GM23338 (cell line): ENCODE measurements at regions not wholly inside any gene's neighbourhood (a gene's known extent, or its start where the extent isn't known, plus 50 kb on each side); places are given as distances from the start of the nearest gene placed in this dataset.

Experiments used
- ATAC-seq: fragments of 200-7000 bp; cut with Tn5 transposase; 3 replicates; pipeline ENCODE4 v1.9.1; 2020
- DNase-seq: peaks from one replicate; pipeline ENCODE4 v3.0.0-alpha.2; 2015; ENCODE audit warnings: low spot score
- H2AFZ ChIP-seq: fragments of 200-600 bp; sonication (generic); 2 replicates; pipeline ENCODE4 v1.8.0; 2016; ENCODE audit warnings: antibody characterized with exemption, mild to moderate bottlenecking, moderate library complexity
- H3F3A ChIP-seq: fragments of 200-600 bp; sonication (generic); replicated peaks from 2 replicates; pipeline ENCODE4 v1.8.0; 2017; ENCODE audit warnings: antibody characterized with exemption, mixed run types, low read depth
- H3K27ac ChIP-seq: fragments of 200-600 bp; sonication (generic); 2 replicates; pipeline ENCODE4 v1.6.1; 2016; ENCODE audit warnings: low read depth
- H3K27me3 ChIP-seq: fragments of 200-600 bp; sonication (generic); 2 replicates; pipeline ENCODE4 v1.8.0; 2016; ENCODE audit warnings: mild to moderate bottlenecking, mixed run types, moderate library complexity; ENCODE audit not compliant: insufficient read depth
- H3K36me3 ChIP-seq: fragments of 200-600 bp; sonication (generic); 2 replicates; pipeline ENCODE4 v1.8.0; 2016; ENCODE audit warnings: mild to moderate bottlenecking; ENCODE audit not compliant: insufficient read depth
- H3K4me1 ChIP-seq: fragments of 200-600 bp; sonication (generic); 2 replicates; pipeline ENCODE4 v1.8.0; 2016; ENCODE audit warnings: mild to moderate bottlenecking, moderate library complexity; ENCODE audit not compliant: insufficient read depth
- H3K4me2 ChIP-seq: fragments of 200-600 bp; sonication (generic); 2 replicates; pipeline ENCODE4 v1.7.1; 2017; ENCODE audit warnings: mixed run types
- H3K4me3 ChIP-seq: fragments of 200-600 bp; sonication (generic); 2 replicates; pipeline ENCODE4 v1.6.1; 2016; ENCODE audit warnings: mixed run types
- H3K79me2 ChIP-seq: fragments of 200-600 bp; sonication (generic); replicated peaks from 2 replicates; pipeline ENCODE4 v1.8.0; 2017; ENCODE audit warnings: mild to moderate bottlenecking; ENCODE audit not compliant: insufficient read depth
- H3K9me2 ChIP-seq: fragments of 200-600 bp; sonication (generic); 2 replicates; pipeline ENCODE4 v1.8.0; 2017; ENCODE audit not compliant: insufficient read depth
- H4K20me1 ChIP-seq: fragments of 200-600 bp; sonication (generic); replicated peaks from 2 replicates; pipeline ENCODE4 v1.8.0; 2017; ENCODE audit warnings: mild to moderate bottlenecking; ENCODE audit not compliant: insufficient read depth
- H3K27ac Mint-ChIP-seq: 2 replicates; pipeline ENCODE4 v1.8.0; 2020; ENCODE audit warnings: inconsistent platforms, mild to moderate bottlenecking, moderate library complexity, mixed read lengths
- H3K27me3 Mint-ChIP-seq: 3 replicates; pipeline ENCODE4 v1.8.0; 2022; ENCODE audit warnings: low read depth, mild to moderate bottlenecking, moderate library complexity, mixed read lengths, inconsistent platforms; ENCODE audit not compliant: insufficient read depth, poor library complexity
- H3K36me3 Mint-ChIP-seq: 3 replicates; pipeline ENCODE4 v1.8.0; 2021; ENCODE audit warnings: low read depth, mild to moderate bottlenecking, inconsistent platforms, moderate library complexity, mixed read lengths
- H3K4me1 Mint-ChIP-seq: 3 replicates; pipeline ENCODE4 v1.8.0; 2020; ENCODE audit warnings: mild to moderate bottlenecking, inconsistent platforms, mixed read lengths
- H3K4me3 Mint-ChIP-seq: 3 replicates; pipeline ENCODE4 v1.8.0; 2021; ENCODE audit warnings: moderate library complexity, mild to moderate bottlenecking, inconsistent platforms, mixed read lengths
- H3K9me3 Mint-ChIP-seq: 3 replicates; pipeline ENCODE4 v1.8.0; 2020; ENCODE audit warnings: moderate library complexity, mild to moderate bottlenecking, inconsistent platforms, mixed read lengths
- CREB1 ChIP-seq: fragments of 250-450 bp; sonication (Bioruptor Pico); IDR thresholded peaks from 2 replicates; pipeline ENCODE4 v1.5.0; 2020; ENCODE audit warnings: low read depth, mild to moderate bottlenecking, moderate library complexity
- CTCF ChIP-seq, 2 experiments: fragments of 200-600 bp in 1 of 2; sonication (generic) in 1 of 2; conservative IDR thresholded peaks; 2 replicates each; pipeline versions ENCODE4 v1.5.1 to v1.6.1; 2016 to 2017; ENCODE audit warnings: antibody characterized with exemption in 2 of 2, low read depth in 2 of 2, mild to moderate bottlenecking in 2 of 2, moderate library complexity in 1 of 2
- ETS1 ChIP-seq: IDR thresholded peaks from 2 replicates; pipeline ENCODE4 v1.6.1; 2016; ENCODE audit warnings: antibody characterized with exemption
- EZH2 ChIP-seq: fragments of 200-600 bp; sonication (generic); IDR thresholded peaks from one replicate; pipeline ENCODE4 v1.8.0; 2017; ENCODE audit warnings: antibody characterized with exemption, mild to moderate bottlenecking, low read depth; ENCODE audit not compliant: unreplicated experiment
- EZH2phosphoT487 ChIP-seq: fragments of 200-600 bp; sonication (generic); IDR thresholded peaks from one replicate; pipeline ENCODE4 v1.8.1; 2018; ENCODE audit warnings: antibody characterized with exemption; ENCODE audit not compliant: unreplicated experiment
- JUNB ChIP-seq: IDR thresholded peaks from one replicate; pipeline ENCODE4 v1.6.1; 2016; ENCODE audit warnings: antibody characterized with exemption; ENCODE audit not compliant: unreplicated experiment
- NANOG ChIP-seq: IDR thresholded peaks from 2 replicates; pipeline ENCODE4 v1.6.1; 2016; ENCODE audit warnings: antibody characterized with exemption, borderline replicate concordance
- POLR2AphosphoS5 ChIP-seq: IDR thresholded peaks from 2 replicates; pipeline ENCODE4 v1.6.1; 2016; ENCODE audit warnings: antibody characterized with exemption, low read depth
- REST ChIP-seq: IDR thresholded peaks from one replicate; pipeline ENCODE4 v1.6.1; 2018; ENCODE audit warnings: antibody characterized with exemption; ENCODE audit not compliant: unreplicated experiment
- STAT1 ChIP-seq: IDR thresholded peaks from one replicate; pipeline ENCODE4 v1.6.1; 2016; ENCODE audit warnings: antibody characterized with exemption; ENCODE audit not compliant: unreplicated experiment
- ZNF114 ChIP-seq: fragments of 250-450 bp; sonication (Bioruptor Pico); IDR thresholded peaks from 2 replicates; pipeline ENCODE4 v1.5.0; 2020; ENCODE audit warnings: mild to moderate bottlenecking, moderate library complexity

GRCh38 chr6:140731741-140732140 is 1357.3 kb upstream of the CITED2 start (continued):
- TF ChIP-seq REST: no peak
- no peak for TF ChIP-seq ETS1
- no peak for TF ChIP-seq CREB1 (CRISPR knock-in tag)
- TF ChIP-seq CTCF (conservative IDR thresholded peaks at IDR 0.05; ENCODE audit: low read depth in 2 of 2): no peak
- no peak for TF ChIP-seq NANOG

GRCh38 chr6:140729521-140729920 is 1355.1 kb upstream of the CITED2 start:
- no peak overlapping the region for H2AFZ ChIP-seq
- no peaks in the 10 kb centered on the region for H4K20me1 ChIP-seq
- DNase-seq: no peak
- H3K4me1 Mint-ChIP-seq: no peaks in the 10 kb centered on the region
- H3K4me3 ChIP-seq: no peak overlapping the region
- H3K36me3 ChIP-seq: no peaks in the 10 kb centered on the region
- no peaks in the 10 kb centered on the region for H3K4me1 ChIP-seq
- H3K27me3 Mint-ChIP-seq: peaks cover 3% of the 10 kb centered on the region
- 0 out of 2 replicates have a peak, but pooled peaks cover 4% of the 10 kb centered on the region for H3K9me2 ChIP-seq
- H3K4me2 ChIP-seq: no peak overlapping the region
- H3K27ac Mint-ChIP-seq: no peak overlapping the region
- H3K36me3 Mint-ChIP-seq: no peaks in the 10 kb centered on the region
- H3K79me2 ChIP-seq: no peaks in the 10 kb centered on the region
- no peaks in the 10 kb centered on the region for H3K9me3 Mint-ChIP-seq
- H3F3A ChIP-seq: no peaks in the 10 kb centered on the region
- no peaks in the 10 kb centered on the region for H3K27me3 ChIP-seq
- no peak for ATAC-seq
- no peak overlapping the region for H3K27ac ChIP-seq
- H3K4me3 Mint-ChIP-seq: no peak overlapping the region
- no peak for TF ChIP-seq ZNF114
- TF ChIP-seq CTCF (conservative IDR thresholded peaks at IDR 0.05; ENCODE audit: low read depth in 2 of 2): no peak
- no peak for TF ChIP-seq CREB1 (CRISPR knock-in tag)
- no peak for TF ChIP-seq EZH2
- TF ChIP-seq NANOG: no peak
- TF ChIP-seq STAT1: no peak
- TF ChIP-seq POLR2AphosphoS5: no peak
- TF ChIP-seq EZH2phosphoT487: no peak
- no peak for TF ChIP-seq ETS1
- TF ChIP-seq REST: no peak
- TF ChIP-seq JUNB: no peak
